Right lobe of liver (tissue), 6 donors: ENCODE measurements at regions not wholly inside any gene's neighbourhood (a gene's known extent, or its start where the extent isn't known, plus 50 kb on each side); places are given as distances from the start of the nearest gene placed in this dataset.

Experiments used
- ATAC-seq, 4 donors: fragments of 200-7000 bp; cut with Tn5 transposase; one replicate each; pipeline ENCODE4 v1.9.1; 2020; ENCODE audit warnings: mild to moderate bottlenecking in 4 of 4, moderate library complexity in 4 of 4
- DNase-seq, 3 donors: peaks; one replicate each; pipeline ENCODE4 v3.0.0-alpha.2; 2020
- H3K27ac ChIP-seq, 3 donors: fragments of 200-600 bp; one replicate each; pipeline ENCODE4 v1.8.0; 2022
- H3K27me3 ChIP-seq, 2 donors: fragments of 200-600 bp; one replicate each; pipeline ENCODE4 v1.8.0; 2022
- H3K36me3 ChIP-seq, 4 donors: fragments of 200-600 bp; sonication (generic) in 1 of 4; one replicate each; pipeline versions ENCODE4 v1.5.1 to v1.8.0; 2017 to 2022; ENCODE audit warnings: control low read depth in 1 of 4
- H3K4me1 ChIP-seq, 4 donors: fragments of 200-600 bp; sonication (generic) in 1 of 4; one replicate each; pipeline versions ENCODE4 v1.5.1 to v1.8.0; 2017 to 2022; ENCODE audit warnings: control low read depth in 1 of 4
- H3K4me3 ChIP-seq, 3 donors: fragments of 200-600 bp; one replicate each; pipeline ENCODE4 v1.8.0; 2022
- H3K9me3 ChIP-seq, 4 donors: fragments of 200-600 bp; sonication (generic) in 1 of 4; one replicate each; pipeline versions ENCODE4 v1.5.1 to v1.8.0; 2017 to 2022; ENCODE audit warnings: control low read depth in 1 of 4
- CTCF ChIP-seq, 4 donors: fragments of 200-600 bp in 3 of 4; fragments of 450-650 bp in 1 of 4; IDR thresholded peaks; one replicate each; pipeline versions ENCODE4 v1.5.1 to v1.8.0; 2016 to 2022; ENCODE audit warnings: antibody characterized with exemption in 4 of 4, mild to moderate bottlenecking in 2 of 4
- POLR2A ChIP-seq: fragments of 450-650 bp; IDR thresholded peaks from one replicate; pipeline ENCODE4 v1.6.1; 2017; ENCODE audit warnings: antibody characterized with exemption, mild to moderate bottlenecking
- WGBS: methylation state at CpG from one replicate; pipeline ENCODE4 v1.1.6; 2018; ENCODE audit warnings: low coverage, low lambda C conversion rate; ENCODE audit not compliant: insufficient coverage; ENCODE audit errors: missing lambda C conversion rate; 5-methylcytosine and 5-hydroxymethylcytosine counted together
- intact Hi-C, 2 donors: fragments of 100-400 bp; cut with DNase I; formaldehyde crosslinking; loops; one replicate each; pipeline versions ENCODE4 v1.11.2 to v1.14.1; 2022
- donor health status: DM: no; HTN: yes; CAD: no.
- donor health status: DM: no; HTN: no; CAD: no.
- donor health status: DM: no; HTN: no; CAD: no.
- donor health status: DM: no; HTN: yes; CAD: no.
- donor health status: DM: no; HTN: yes; CAD: no.

DNA sequence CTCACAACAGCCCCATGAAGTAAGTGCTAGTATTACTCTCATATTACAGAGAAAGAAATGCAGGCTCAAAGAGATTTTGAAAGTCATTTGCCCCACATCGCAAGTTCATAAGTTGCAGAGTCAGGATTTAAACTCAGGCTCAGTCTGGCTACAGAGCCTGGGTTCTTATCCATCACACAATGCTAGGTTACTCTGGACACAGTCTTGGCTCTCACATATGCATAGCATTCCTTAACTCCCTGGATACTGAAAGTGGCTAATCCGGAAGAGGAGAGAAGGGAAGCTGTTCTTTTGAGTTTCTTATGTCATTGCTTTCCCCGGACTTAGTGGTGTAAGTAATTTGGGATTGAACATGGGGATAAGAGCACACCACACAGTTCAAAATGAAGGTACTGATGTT is 357.4 kb upstream of the PLXNA2 start:
- no peak for ATAC-seq
- WGBS, result 82% methylated on average over 3 of the region's 3 CpGs
- Histone ChIP-seq H3K27me3 (no peaks in the 10 kb centered on the region), H3K4me1 (no peaks in the 10 kb centered on the region), H3K9me3 (no peaks in the 10 kb centered on the region), H3K27ac (no peak overlapping the region), H3K36me3 (no peaks in the 10 kb centered on the region), H3K4me3 (no peak overlapping the region)
- no peak for DNase-seq
- intact Hi-C loops, result no loop called here
- no peak for TF ChIP-seq POLR2A
- TF ChIP-seq CTCF (IDR thresholded peaks at IDR 0.05), result no peak

DNA sequence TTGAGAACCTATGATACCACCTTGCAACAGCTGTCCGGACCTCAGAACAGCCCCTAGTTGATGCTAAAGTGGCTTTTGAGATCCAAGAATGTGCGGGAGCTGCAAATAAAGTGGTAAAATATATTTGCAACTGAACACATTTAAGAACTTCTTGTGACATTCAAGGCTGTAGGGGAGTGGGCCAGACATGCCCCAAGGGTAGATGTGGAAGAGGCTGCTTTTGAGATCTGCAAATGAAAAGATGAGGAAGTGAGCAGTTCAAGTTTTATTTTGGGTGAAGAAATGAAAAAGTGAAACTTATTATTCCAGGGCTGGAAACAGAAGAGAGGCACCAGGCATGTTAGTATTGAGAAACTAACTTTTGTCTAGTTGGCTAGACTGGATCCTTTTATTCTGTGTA is 359.5 kb upstream of the PLXNA2 start:
- H3K4me3 ChIP-seq, result no peak overlapping the region
- TF ChIP-seq POLR2A (no peak), CTCF (IDR thresholded peaks at IDR 0.05) (no peak)
- ATAC-seq (no peak), DNase-seq (no peak)
- no peaks in the 10 kb centered on the region for H3K9me3 ChIP-seq
- no peaks in the 10 kb centered on the region for H3K36me3 ChIP-seq
- WGBS, result 44% methylated on average over 2 of the region's 2 CpGs
- intact Hi-C loops, result no loop called here
- no peaks in the 10 kb centered on the region for H3K27me3 ChIP-seq
- H3K4me1 ChIP-seq, result no peaks in the 10 kb centered on the region
- no peak overlapping the region for H3K27ac ChIP-seq

DNA sequence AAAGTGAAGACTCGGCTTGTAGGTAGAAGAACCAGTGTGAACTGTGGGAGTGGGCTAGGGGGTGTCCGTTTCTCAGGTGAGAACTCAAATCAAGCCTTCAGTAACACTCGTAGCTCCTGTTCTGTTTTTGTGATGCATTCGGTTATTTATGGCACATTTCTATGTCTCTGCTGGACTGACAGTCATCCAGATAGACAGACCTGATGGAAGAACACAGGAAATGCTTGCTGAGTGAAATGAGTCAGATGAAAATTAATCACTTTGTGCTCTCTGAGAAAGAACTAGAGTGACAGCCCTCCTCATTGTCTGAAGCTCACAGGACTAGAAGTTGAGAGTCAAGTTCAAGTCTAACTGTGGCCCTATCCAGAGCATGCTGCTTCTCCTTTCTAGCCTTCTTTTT is 360.1 kb upstream of the PLXNA2 start:
- H3K9me3 ChIP-seq, result no peaks in the 10 kb centered on the region
- DNase-seq (no peak), ATAC-seq (no peak)
- no peak for TF ChIP-seq CTCF (IDR thresholded peaks at IDR 0.05)
- TF ChIP-seq POLR2A, result no peak
- H3K4me3 ChIP-seq, result no peak overlapping the region
- intact Hi-C loops, result no loop called here
- WGBS, result 52% methylated on average over 4 of the region's 4 CpGs
- H3K27me3 ChIP-seq, result no peaks in the 10 kb centered on the region
- no peaks in the 10 kb centered on the region for H3K4me1 ChIP-seq
- no peak overlapping the region for H3K27ac ChIP-seq
- H3K36me3 ChIP-seq, result no peaks in the 10 kb centered on the region

DNA sequence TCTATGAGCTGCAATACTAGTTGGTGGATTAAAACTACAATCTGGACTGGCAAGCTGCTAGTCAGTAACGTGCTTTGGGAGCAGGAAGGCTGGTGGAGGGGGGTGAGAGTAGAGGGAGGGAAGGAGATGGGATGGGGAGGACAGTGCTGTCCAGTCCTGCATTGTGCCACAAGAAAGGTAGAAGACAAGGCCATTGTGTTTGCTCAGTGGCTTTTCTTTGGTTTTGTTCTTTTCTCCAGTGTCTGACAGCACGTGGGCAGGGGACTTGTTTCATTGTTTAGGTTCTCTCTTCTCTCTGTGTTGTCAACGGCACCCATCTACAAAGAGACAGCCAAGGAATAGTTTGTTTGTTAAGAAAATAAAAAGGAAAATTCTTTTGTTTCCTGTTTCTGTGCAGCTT is 362.8 kb upstream of the PLXNA2 start:
- Histone ChIP-seq H3K4me3 (no peak overlapping the region), H3K4me1 (no peaks in the 10 kb centered on the region), H3K27me3 (no peaks in the 10 kb centered on the region), H3K36me3 (no peaks in the 10 kb centered on the region), H3K9me3 (no peaks in the 10 kb centered on the region), H3K27ac (no peak overlapping the region)
- DNase-seq (no peak), ATAC-seq (no peak)
- WGBS, result 68% methylated on average over 3 of the region's 3 CpGs
- TF ChIP-seq POLR2A, result no peak
- no peak for TF ChIP-seq CTCF (IDR thresholded peaks at IDR 0.05)
- intact Hi-C loops, result no loop called here

- TF ChIP-seq CTCF (IDR thresholded peaks at IDR 0.05) (no peak), POLR2A (no peak)
- 29% methylated on average over 1 of the region's 1 CpG for WGBS
- intact Hi-C loops, result no loop called here
Measured at GRCh38 chr1:208607616-208608015, 363.4 kb upstream of the PLXNA2 start.

More at GRCh38 chr1:208607616-208608015, 363.4 kb upstream of the PLXNA2 start:
- no peak overlapping the region for H3K27ac ChIP-seq
- no peaks in the 10 kb centered on the region for H3K4me1 ChIP-seq
- DNase-seq, result no peak
- no peak overlapping the region for H3K4me3 ChIP-seq
- H3K36me3 ChIP-seq, result no peaks in the 10 kb centered on the region
- H3K27me3 ChIP-seq, result no peaks in the 10 kb centered on the region
- no peak for ATAC-seq
- no peaks in the 10 kb centered on the region for H3K9me3 ChIP-seq
